Nucleus accumbens (tissue), 56 donors: ENCODE measurements at regions not wholly inside any gene's neighbourhood (a gene's known extent, or its start where the extent isn't known, plus 50 kb on each side); places are given as distances from the start of the nearest gene placed in this dataset.

Source experiments
- DNase-seq, 56 donors: peaks; one replicate each; lab custom pipeline; 2025; lab: John Stamatoyannopoulos, UW

- DNase-seq, result peak in 15 of 56 donors; percentile 0 to 39 (median 7)
Measured at GRCh38 chr21:26743524-26743923, 101.7 kb downstream of the ADAMTS1 start.

- DNase-seq, result no peak
Measured at GRCh38 chr21:26739189-26739588, 106.0 kb downstream of the ADAMTS1 start.

- DNase-seq, result no peak
Measured at GRCh38 chr21:26736449-26736848, 108.8 kb downstream of the ADAMTS1 start.

GRCh38 chr21:26732432-26733221 lies 112.6 kb downstream of the ADAMTS1 start:
- DNase-seq, result peak in 37 of 56 donors; percentile 1 to 70 (median 21)

- peak in 1 of 56 donors; percentile 23 for DNase-seq
Measured at GRCh38 chr21:26719750-26720149, 125.5 kb downstream of the ADAMTS1 start.

GRCh38 chr21:26717146-26717739 lies 128.0 kb downstream of the ADAMTS1 start:
- no peak for DNase-seq

GRCh38 chr21:26715878-26716506 lies 129.2 kb downstream of the ADAMTS1 start:
- DNase-seq, result peak in 41 of 56 donors; percentile 1 to 66 (median 20)

- DNase-seq, result no peak
Measured at GRCh38 chr21:26715116-26715515, 130.1 kb downstream of the ADAMTS1 start.

GRCh38 chr21:26710155-26710554 lies 135.1 kb downstream of the ADAMTS1 start:
- peak in 1 of 56 donors; percentile 11 for DNase-seq

- DNase-seq, result no peak
Measured at GRCh38 chr21:26709090-26709489, 136.0 kb upstream of the CYYR1 start.

- DNase-seq, result no peak
Measured at GRCh38 chr21:26708223-26708800, 135.2 kb upstream of the CYYR1 start.

- no peak for DNase-seq
Measured at GRCh38 chr21:26707246-26707645, 134.2 kb upstream of the CYYR1 start.

GRCh38 chr21:26698416-26698815 lies 125.3 kb upstream of the CYYR1 start:
- no peak for DNase-seq

GRCh38 chr21:26691416-26691815 lies 118.3 kb upstream of the CYYR1 start:
- DNase-seq, result no peak

- no peak for DNase-seq
Measured at GRCh38 chr21:26686705-26687104, 113.6 kb upstream of the CYYR1 start.

- DNase-seq, result no peak
Measured at GRCh38 chr21:26686278-26686677, 113.2 kb upstream of the CYYR1 start.

- no peak for DNase-seq
Measured at GRCh38 chr21:26684889-26685288, 111.8 kb upstream of the CYYR1 start.

GRCh38 chr21:26683996-26684395 lies 110.9 kb upstream of the CYYR1 start:
- no peak for DNase-seq

- no peak for DNase-seq
Measured at GRCh38 chr21:26679284-26679683, 106.2 kb upstream of the CYYR1 start.

- DNase-seq, result no peak
Measured at GRCh38 chr21:26674323-26674722, 101.2 kb upstream of the CYYR1 start.

GRCh38 chr21:26669215-26669764 lies 96.2 kb upstream of the CYYR1 start:
- no peak for DNase-seq
